GM23248 (cell line): ENCODE measurements at regions not wholly inside any gene's neighbourhood (a gene's known extent, or its start where the extent isn't known, plus 50 kb on each side); places are given as distances from the start of the nearest gene placed in this dataset.
"Not testable (repeated sequence)": the region's sequence is repeated elsewhere in the genome, so short reads cannot be mapped to it uniquely, and the experiment has no call there.

Experiments used
- DNase-seq: peaks from one replicate; pipeline ENCODE4 v3.0.0-alpha.2; 2015
- H2AFZ ChIP-seq: fragments of 200-600 bp; sonication (generic); 2 replicates; pipeline ENCODE4 v1.6.1; 2016; ENCODE audit warnings: antibody characterized with exemption
- H3F3A ChIP-seq: fragments of 200-600 bp; sonication (generic); 2 replicates; pipeline ENCODE4 v1.6.1; 2016; ENCODE audit warnings: mild to moderate bottlenecking, antibody characterized with exemption, mixed run types; ENCODE audit not compliant: insufficient read depth
- H3K27ac ChIP-seq: fragments of 200-600 bp; sonication (generic); 2 replicates; pipeline ENCODE4 v1.5.1; 2016; ENCODE audit warnings: mild to moderate bottlenecking
- H3K27me3 ChIP-seq: fragments of 200-600 bp; sonication (generic); replicated peaks from 2 replicates; pipeline ENCODE4 v1.6.1; 2016; ENCODE audit warnings: mild to moderate bottlenecking; ENCODE audit not compliant: insufficient read depth
- H3K36me3 ChIP-seq: fragments of 200-600 bp; sonication (generic); 2 replicates; pipeline ENCODE4 v1.6.1; 2016; ENCODE audit warnings: low read depth, mild to moderate bottlenecking
- H3K4me1 ChIP-seq: fragments of 200-600 bp; sonication (generic); 2 replicates; pipeline ENCODE4 v1.6.1; 2016; ENCODE audit warnings: mild to moderate bottlenecking; ENCODE audit not compliant: insufficient read depth
- H3K4me2 ChIP-seq: fragments of 200-600 bp; sonication (generic); one replicate; pipeline ENCODE4 v1.6.1; 2016; ENCODE audit warnings: mild to moderate bottlenecking; ENCODE audit not compliant: unreplicated experiment
- H3K4me3 ChIP-seq: fragments of 200-600 bp; sonication (generic); 2 replicates; pipeline ENCODE4 v1.5.1; 2016; ENCODE audit warnings: mild to moderate bottlenecking
- H3K79me2 ChIP-seq: fragments of 200-600 bp; sonication (generic); 2 replicates; pipeline ENCODE4 v1.6.1; 2016; ENCODE audit warnings: mild to moderate bottlenecking; ENCODE audit not compliant: insufficient read depth
- H3K9ac ChIP-seq: fragments of 200-600 bp; sonication (generic); 2 replicates; pipeline ENCODE4 v1.6.1; 2016; ENCODE audit warnings: mild to moderate bottlenecking
- H3K9me2 ChIP-seq: fragments of 200-600 bp; sonication (generic); 2 replicates; pipeline ENCODE4 v1.6.1; 2016; ENCODE audit warnings: mixed run types, mild to moderate bottlenecking, moderate library complexity; ENCODE audit not compliant: insufficient read depth
- H3K9me3 ChIP-seq: fragments of 200-600 bp; sonication (generic); one replicate; pipeline ENCODE4 v1.6.1; 2017; ENCODE audit warnings: low read depth
- H4K20me1 ChIP-seq: fragments of 200-600 bp; sonication (generic); 2 replicates; pipeline ENCODE4 v1.6.0; 2016; ENCODE audit not compliant: insufficient read depth
- EZH2 ChIP-seq: fragments of 200-600 bp; sonication (generic); IDR thresholded peaks from 2 replicates; pipeline ENCODE4 v1.6.1; 2018; ENCODE audit warnings: antibody characterized with exemption, mild to moderate bottlenecking; ENCODE audit not compliant: insufficient read depth, poor library complexity, severe bottlenecking
- EZH2phosphoT487 ChIP-seq: fragments of 200-600 bp; sonication (generic); IDR thresholded peaks from 2 replicates; pipeline ENCODE4 v1.6.1; 2018; ENCODE audit warnings: antibody characterized with exemption, moderate library complexity, mild to moderate bottlenecking, low read depth; ENCODE audit not compliant: insufficient read depth
- WGBS, 2 experiments: methylation state at CpG; one replicate each; pipeline ENCODE4 v1.1.6; 2015 to 2017; ENCODE audit warnings: low lambda C conversion rate in 2 of 2, low coverage in 1 of 2; ENCODE audit errors: missing lambda C conversion rate in 2 of 2; 5-methylcytosine and 5-hydroxymethylcytosine counted together
- in situ Hi-C: fragments of 300-500 bp; cut with MboI; formaldehyde crosslinking; loops from 2 replicates; pipeline ENCODE4 v1.15.0; 2020

DNA sequence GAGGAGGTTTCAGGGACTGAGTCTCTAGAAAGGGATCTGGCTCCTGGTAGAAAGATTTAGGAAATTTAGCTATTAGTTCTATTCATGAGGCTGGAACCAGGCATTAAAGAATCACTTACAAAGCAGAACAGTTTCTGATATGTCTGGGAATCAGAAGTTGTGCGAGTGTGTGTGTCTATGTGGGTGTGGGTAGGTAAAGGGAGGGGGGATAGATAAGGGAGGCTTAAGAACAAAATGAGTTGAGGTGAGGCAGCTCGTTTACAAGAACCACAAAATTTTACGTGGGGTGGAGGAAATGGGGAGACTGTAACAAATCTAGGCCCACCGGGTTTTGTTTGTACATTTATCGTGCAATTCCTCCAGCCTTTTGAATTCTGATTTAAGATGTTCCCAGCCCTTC is 90.7 kb downstream of the SAMD9 start:
- in situ Hi-C loops = no loop called here
- no peaks in the 10 kb centered on the region for H3K36me3 ChIP-seq
- no peaks in the 10 kb centered on the region for H4K20me1 ChIP-seq
- H3K9me3 ChIP-seq = no peaks in the 10 kb centered on the region
- H3K9ac ChIP-seq = no peak overlapping the region
- 82 to 88% methylated on average over 5 of the region's 5 CpGs for WGBS, 2 experiments
- peaks cover 9% of the 10 kb centered on the region; the same call in 1 of the 2 replicates for H3F3A ChIP-seq
- H3K27ac ChIP-seq = no peak overlapping the region
- no peaks in the 10 kb centered on the region for H3K9me2 ChIP-seq
- no peaks in the 10 kb centered on the region for H3K79me2 ChIP-seq
- no peaks in the 10 kb centered on the region for H3K27me3 ChIP-seq
- H3K4me1 ChIP-seq = peaks cover 10% of the 10 kb centered on the region
- no peak for TF ChIP-seq EZH2
- TF ChIP-seq EZH2phosphoT487 = no peak
- no peak overlapping the region for H3K4me3 ChIP-seq
- H3K4me2 ChIP-seq = no peak overlapping the region
- DNase-seq = no peak
- no peak overlapping the region for H2AFZ ChIP-seq

DNA sequence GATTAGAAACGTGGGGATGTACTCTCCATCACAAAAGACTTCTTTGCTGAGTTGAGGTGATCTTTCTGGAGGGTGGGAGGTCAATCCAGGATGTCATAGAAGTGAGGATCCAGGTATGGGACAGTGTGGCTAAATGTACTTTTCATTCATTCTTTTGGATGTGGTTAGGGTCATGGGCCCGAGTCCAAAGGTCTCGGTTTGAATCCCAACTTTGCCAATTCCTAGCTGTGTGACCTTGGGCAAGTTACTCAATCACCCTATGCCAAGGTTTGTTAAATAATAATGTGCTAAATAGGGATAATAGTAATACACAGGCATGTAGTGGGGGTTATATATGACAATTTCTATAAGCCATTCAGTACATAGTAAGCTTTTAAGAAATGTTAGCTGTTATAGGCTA is 91.4 kb downstream of the SAMD9 start:
- Histone ChIP-seq H2AFZ (no peak overlapping the region), H4K20me1 (no peaks in the 10 kb centered on the region), H3K9me3 (no peaks in the 10 kb centered on the region), H3K27me3 (no peaks in the 10 kb centered on the region), H3K4me3 (no peak overlapping the region), H3F3A (peaks cover 9% of the 10 kb centered on the region; the same call in 1 of the 2 replicates), H3K36me3 (no peaks in the 10 kb centered on the region), H3K4me1 (peaks cover 10% of the 10 kb centered on the region), H3K4me2 (no peak overlapping the region), H3K27ac (no peak overlapping the region), H3K9me2 (no peaks in the 10 kb centered on the region), H3K9ac (no peak overlapping the region), H3K79me2 (no peaks in the 10 kb centered on the region)
- 50 to 66% methylated on average over 3 of the region's 3 CpGs for WGBS, 2 experiments
- TF ChIP-seq EZH2 (no peak), EZH2phosphoT487 (no peak)
- no peak for DNase-seq
- in situ Hi-C loops = no loop called here

DNA sequence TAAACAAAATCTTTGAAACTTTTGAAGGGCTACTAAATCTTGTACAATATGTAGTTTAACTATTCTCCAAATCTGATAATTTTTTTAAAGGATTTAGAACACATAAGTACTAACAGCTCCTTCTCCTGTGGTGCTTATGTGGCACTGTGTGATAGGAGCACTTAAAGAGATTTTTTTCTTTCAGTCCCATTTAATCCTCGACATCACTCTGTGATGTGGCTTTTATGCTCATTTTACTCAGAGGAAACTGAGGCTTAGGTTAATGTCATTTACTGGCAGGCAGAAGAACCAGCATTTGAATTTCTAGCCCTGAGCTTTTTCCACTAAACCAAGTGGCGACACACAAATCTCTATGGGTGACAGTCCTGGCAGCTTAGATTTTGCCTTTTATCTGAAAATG is 92.4 kb downstream of the SAMD9 start:
- TF ChIP-seq EZH2 (no peak), EZH2phosphoT487 (no peak)
- Histone ChIP-seq H3K9ac (no peak overlapping the region), H3K4me3 (no peak overlapping the region), H3F3A (peaks cover 2% of the 10 kb centered on the region; the same call in 1 of the 2 replicates), H3K27me3 (no peaks in the 10 kb centered on the region), H3K4me2 (no peak overlapping the region), H3K4me1 (peaks cover 4% of the 10 kb centered on the region), H4K20me1 (no peaks in the 10 kb centered on the region), H3K9me2 (no peaks in the 10 kb centered on the region), H3K9me3 (no peaks in the 10 kb centered on the region), H3K79me2 (no peaks in the 10 kb centered on the region), H3K27ac (no peak overlapping the region), H2AFZ (no peak overlapping the region), H3K36me3 (no peaks in the 10 kb centered on the region)
- in situ Hi-C loops = no loop called here
- DNase-seq = no peak
- 74 to 91% methylated on average over 2 of the region's 2 CpGs for WGBS, 2 experiments

DNA sequence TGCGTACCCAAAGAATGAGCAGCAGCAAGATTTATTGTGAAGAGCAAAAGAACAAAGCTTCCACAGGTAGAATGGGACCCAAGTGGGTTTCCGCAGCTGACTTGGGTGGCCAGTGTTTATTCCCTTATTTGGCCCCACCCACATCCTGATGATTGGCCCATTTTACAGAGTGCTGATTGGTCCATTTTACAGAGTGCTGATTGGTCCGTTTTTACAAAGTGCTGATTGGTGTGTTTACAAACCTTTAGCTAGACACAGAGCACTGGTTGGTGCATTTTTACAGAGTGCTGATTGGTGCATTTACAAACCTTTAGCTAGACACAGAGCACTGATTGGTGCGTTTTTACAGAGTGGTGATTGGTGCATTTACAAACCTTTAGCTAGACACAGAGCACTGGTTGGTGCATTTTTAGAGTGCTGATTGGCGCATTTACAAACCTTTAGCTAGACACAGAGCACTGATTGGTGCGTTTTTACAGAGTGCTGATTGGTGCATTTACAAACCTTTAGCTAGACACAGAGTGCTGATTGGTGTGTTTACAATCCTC is 94.8 kb downstream of the SAMD9 start:
- H3F3A ChIP-seq, in situ Hi-C loops, H2AFZ ChIP-seq, H4K20me1 ChIP-seq, H3K27ac ChIP-seq, H3K9me2 ChIP-seq, H3K27me3 ChIP-seq, DNase-seq, H3K4me2 ChIP-seq, H3K9ac ChIP-seq, H3K36me3 ChIP-seq, H3K79me2 ChIP-seq, H3K4me3 ChIP-seq, H3K4me1 ChIP-seq, H3K9me3 ChIP-seq: not testable (repeated sequence)
- WGBS, 2 experiments = 73 to 78% methylated on average over 6 of the region's 6 CpGs

DNA sequence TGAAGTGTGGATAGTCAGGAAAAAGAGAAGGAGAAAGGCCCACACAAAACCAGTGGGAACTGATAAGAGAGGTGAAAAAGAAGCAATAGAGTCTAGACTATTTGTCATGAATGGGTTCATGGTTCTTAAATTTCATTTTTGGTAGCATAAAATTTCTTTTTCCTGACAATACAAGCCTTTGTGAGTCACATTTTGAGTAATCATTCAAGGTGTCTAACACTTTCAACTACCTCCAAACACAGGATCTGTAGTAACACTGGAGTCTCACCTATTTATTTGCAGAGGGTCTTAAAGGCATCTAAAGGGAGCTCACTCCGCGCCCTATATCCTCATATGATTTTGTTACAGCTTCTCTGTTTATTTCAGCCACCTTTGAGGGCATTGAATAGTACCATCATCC is 96.0 kb downstream of the SAMD9 start:
- Histone ChIP-seq H3K9me2 (no peaks in the 10 kb centered on the region), H3K79me2 (no peaks in the 10 kb centered on the region), H3K9ac (no peak overlapping the region), H2AFZ (no peak overlapping the region), H3K36me3 (no peaks in the 10 kb centered on the region), H3K4me2 (no peak overlapping the region), H3K27me3 (no peaks in the 10 kb centered on the region), H3K4me3 (no peak overlapping the region), H3K27ac (no peak overlapping the region), H3K9me3 (no peaks in the 10 kb centered on the region), H3F3A (no peaks in the 10 kb centered on the region), H4K20me1 (no peaks in the 10 kb centered on the region), H3K4me1 (0 out of 2 replicates have a peak, but pooled peaks cover 3% of the 10 kb centered on the region)
- in situ Hi-C loops = no loop called here
- TF ChIP-seq EZH2phosphoT487 (no peak), EZH2 (no peak)
- DNase-seq = no peak
- 98 to 100% methylated on average over 2 of the region's 2 CpGs for WGBS, 2 experiments
